ENCODE measurements at regions not wholly inside any gene's neighbourhood (a gene's known extent, or its start where the extent isn't known, plus 50 kb on each side); places are given as distances from the start of the nearest gene placed in this dataset.

DNA sequence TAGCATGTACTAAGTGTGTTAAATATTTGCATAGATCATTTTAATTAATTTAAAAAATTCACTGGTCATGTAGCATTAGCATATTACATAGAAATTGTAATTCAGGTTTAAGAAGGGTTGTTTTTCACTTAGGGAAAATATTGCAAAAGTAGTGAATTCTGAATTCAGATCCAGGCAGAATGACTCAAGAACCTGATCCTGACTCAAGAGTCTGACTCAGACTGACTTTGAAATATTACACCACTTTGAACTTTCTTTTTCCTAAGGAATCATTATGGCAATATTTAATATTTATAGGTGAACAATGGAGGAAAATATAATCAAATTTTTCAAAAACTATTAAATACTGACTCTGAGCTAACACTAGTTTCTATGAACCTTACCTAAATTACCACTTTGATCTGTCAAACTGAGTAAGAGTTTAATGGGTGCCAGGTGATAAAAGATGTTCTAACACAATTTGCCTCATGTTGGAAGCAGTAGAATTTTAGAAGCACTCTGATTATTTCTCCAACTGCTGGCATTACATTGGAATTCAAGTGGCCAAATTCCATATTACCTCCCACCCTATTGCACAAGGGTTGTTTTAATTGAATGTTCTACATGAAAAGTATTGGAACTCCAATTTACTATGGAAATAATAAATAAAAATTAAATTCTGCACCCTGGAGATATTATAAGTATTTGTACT is 261.6 kb downstream of the SLITRK1 start:
- H3K27ac ChIP-seq (ENCODE audit: low read depth): no peak overlapping the region
- no peaks in the 10 kb centered on the region for H3K4me1 ChIP-seq (ENCODE audit: insufficient read depth)
- no peak for DNase-seq (ENCODE audit: extremely low spot score)
- no peak overlapping the region for H3K4me3 ChIP-seq (ENCODE audit: low read depth, low read length)
- H3K36me3 ChIP-seq (ENCODE audit: insufficient read depth): no peaks in the 10 kb centered on the region

DNA sequence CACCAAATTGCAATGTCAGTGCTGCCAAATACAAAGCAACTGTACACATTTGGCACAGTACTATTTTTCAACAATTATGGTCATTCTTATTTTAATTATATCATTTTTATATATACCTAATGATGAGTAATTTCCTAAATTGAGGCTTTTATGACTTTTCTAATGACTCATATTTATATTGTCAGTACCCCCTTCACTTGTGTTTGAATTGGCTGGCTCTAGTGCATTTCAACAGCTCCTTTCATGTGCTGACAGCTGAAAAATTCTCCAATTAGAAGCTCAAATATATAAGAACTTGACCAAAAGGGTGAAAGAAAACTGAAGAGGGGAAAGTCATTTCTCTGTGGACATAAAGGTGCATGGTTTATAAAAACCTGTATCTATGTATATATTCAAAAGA is 263.3 kb downstream of the SLITRK1 start:
- no peak overlapping the region for H3K27ac ChIP-seq (ENCODE audit: low read depth)
- DNase-seq (ENCODE audit: extremely low spot score): no peak
- H3K36me3 ChIP-seq (ENCODE audit: insufficient read depth): no peaks in the 10 kb centered on the region
- H3K4me3 ChIP-seq (ENCODE audit: low read depth, low read length): no peak overlapping the region
- no peaks in the 10 kb centered on the region for H3K4me1 ChIP-seq (ENCODE audit: insufficient read depth)

DNA sequence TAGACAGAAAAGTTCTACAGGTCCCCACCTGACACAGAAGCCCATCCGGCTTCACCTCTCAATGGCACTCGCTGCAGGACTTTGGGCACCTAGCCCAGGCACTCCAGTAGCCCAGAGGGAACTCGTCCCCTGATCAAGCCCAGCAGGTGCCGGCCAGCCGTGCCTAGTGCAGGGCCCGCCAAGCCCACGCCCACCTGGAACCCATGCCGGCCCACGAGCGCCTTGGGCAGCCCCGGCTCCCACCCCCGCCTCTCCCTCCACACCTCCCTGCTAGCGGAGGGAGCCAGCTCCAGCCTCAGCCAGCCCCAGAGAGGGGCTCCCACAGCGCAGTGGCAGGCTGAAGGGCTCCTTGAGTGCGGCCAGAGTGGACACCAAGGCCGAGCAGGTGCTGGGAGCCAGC is 268.8 kb downstream of the SLITRK1 start:
- 97% methylated on average over 16 of the region's 16 CpGs for WGBS

DNA sequence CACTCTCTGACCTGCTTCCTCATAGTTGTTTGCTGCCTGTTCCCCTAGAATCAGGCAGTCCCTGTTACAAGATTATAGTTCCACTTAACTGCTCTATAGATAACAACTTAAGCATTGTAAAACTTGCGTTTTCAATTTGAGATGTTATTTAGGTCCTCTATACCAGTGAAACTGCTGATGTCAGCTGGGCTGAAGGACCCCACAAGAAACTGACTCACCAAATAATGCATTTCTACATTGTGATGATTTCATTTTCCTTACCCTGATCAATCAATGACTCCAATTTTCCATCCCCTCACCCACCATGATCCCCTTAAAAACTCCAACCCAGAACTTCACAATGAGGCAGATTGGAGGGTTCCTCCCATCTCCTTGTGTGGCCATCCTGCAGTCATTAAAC is 280.7 kb downstream of the SLITRK1 start:
- DNase-seq (ENCODE audit: extremely low spot score): no peak
- Histone ChIP-seq H3K27ac (ENCODE audit: low read depth) (no peak overlapping the region), H3K4me3 (ENCODE audit: low read depth, low read length) (no peak overlapping the region), H3K36me3 (ENCODE audit: insufficient read depth) (no peaks in the 10 kb centered on the region), H3K4me1 (ENCODE audit: insufficient read depth) (no peaks in the 10 kb centered on the region)
- WGBS: 34% methylated on average over 1 of the region's 1 CpG

More for the DNA sequence above, 268.8 kb downstream of the SLITRK1 start:
- Histone ChIP-seq H3K27ac (ENCODE audit: low read depth) (no peak overlapping the region), H3K36me3 (ENCODE audit: insufficient read depth) (no peaks in the 10 kb centered on the region), H3K4me3 (ENCODE audit: low read depth, low read length) (no peak overlapping the region), H3K4me1 (ENCODE audit: insufficient read depth) (no peaks in the 10 kb centered on the region)
- no peak for DNase-seq (ENCODE audit: extremely low spot score)

DNA sequence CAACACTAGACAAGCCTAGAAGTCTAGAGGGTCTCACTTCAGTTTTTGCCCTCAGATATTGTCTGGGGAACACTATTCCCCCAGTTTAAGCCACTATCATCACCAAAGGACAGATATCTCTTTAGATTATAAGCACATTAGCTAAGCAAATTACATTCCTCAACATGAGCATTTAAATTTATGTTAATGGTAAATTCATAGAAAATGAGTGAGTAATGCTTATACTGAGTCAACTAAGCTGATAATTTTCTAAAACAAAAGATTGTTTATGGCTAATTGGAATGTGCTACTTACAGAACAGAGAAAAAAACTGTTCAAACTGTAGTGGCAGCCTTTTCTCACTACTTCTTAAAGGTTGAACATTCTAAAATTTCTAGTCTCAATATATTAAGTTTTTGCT is 290.2 kb downstream of the SLITRK1 start:
- no peak for DNase-seq (ENCODE audit: extremely low spot score)
- H3K4me1 ChIP-seq (ENCODE audit: insufficient read depth): no peaks in the 10 kb centered on the region
- no peak overlapping the region for H3K27ac ChIP-seq (ENCODE audit: low read depth)
- no peak overlapping the region for H3K4me3 ChIP-seq (ENCODE audit: low read depth, low read length)
- no peaks in the 10 kb centered on the region for H3K36me3 ChIP-seq (ENCODE audit: insufficient read depth)

DNA sequence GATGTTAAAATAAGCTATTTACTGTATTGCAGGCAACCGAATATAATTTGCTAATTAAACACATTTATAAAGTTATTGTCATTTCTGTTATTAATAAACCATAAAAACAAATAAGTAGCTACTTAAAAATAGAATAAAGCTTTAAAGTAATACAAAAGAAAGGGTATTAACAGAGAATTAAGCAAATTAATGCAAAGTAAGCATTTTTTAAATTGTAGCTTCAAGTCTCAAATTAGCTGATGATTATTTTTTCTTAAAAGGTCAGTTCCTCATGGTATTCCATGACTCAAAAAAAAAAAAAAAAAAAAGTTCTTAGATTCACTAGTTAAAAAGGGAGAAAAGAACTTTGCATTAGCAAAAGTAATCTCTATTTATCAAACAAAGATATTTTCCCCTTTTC is 292.5 kb downstream of the SLITRK1 start:
- Histone ChIP-seq H3K36me3 (ENCODE audit: insufficient read depth) (no peaks in the 10 kb centered on the region), H3K27ac (ENCODE audit: low read depth) (no peak overlapping the region), H3K4me3 (ENCODE audit: low read depth, low read length) (no peak overlapping the region), H3K4me1 (ENCODE audit: insufficient read depth) (no peaks in the 10 kb centered on the region)
- DNase-seq (ENCODE audit: extremely low spot score): no peak
- WGBS: 69% methylated on average over 1 of the region's 1 CpG

DNA sequence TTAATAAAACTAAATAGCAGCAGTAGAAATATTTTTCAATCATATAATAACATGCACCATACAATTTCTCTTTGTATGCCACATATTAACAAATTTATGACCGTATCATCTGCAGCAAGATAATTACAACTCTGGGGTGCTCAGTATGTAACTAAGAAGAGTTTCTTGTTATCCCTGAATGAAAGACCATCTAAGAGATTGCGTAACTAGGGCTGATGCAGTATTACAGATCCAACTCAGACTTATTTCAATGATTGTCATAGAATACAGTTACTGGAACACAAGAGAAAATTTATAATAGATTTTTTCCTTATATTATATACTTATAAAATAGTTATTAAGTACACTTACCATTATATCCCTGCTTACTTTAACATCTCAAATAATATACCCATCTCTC is 305.1 kb downstream of the SLITRK1 start:
- 92% methylated on average over 2 of the region's 2 CpGs for WGBS
- Histone ChIP-seq H3K4me3 (ENCODE audit: low read depth, low read length) (no peak overlapping the region), H3K4me1 (ENCODE audit: insufficient read depth) (no peaks in the 10 kb centered on the region), H3K36me3 (ENCODE audit: insufficient read depth) (no peaks in the 10 kb centered on the region), H3K27ac (ENCODE audit: low read depth) (no peak overlapping the region)
- DNase-seq (ENCODE audit: extremely low spot score): no peak

DNA sequence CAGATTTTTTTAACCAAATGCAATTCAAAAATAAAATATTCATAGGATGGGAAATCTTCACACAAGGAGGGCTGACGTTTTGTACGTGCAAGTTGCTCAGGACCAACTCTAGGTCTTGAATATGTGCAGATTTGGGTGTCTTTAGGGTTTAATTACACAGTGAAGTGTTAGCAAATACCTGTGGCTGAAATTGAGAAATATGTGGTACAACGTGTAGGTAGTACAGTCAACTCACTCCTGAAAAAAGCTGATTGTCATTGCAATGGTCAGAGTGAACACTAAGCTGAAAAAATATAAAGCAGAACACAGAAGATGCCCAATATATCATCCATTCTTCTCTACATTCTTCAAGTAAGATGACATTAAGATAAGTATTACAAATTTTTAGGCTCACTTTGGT is 314.3 kb downstream of the SLITRK1 start:
- Histone ChIP-seq H3K4me1 (ENCODE audit: insufficient read depth) (no peaks in the 10 kb centered on the region), H3K27ac (ENCODE audit: low read depth) (no peak overlapping the region), H3K4me3 (ENCODE audit: low read depth, low read length) (no peak overlapping the region), H3K36me3 (ENCODE audit: insufficient read depth) (no peaks in the 10 kb centered on the region)
- WGBS: 81% methylated on average over 3 of the region's 3 CpGs
- no peak for DNase-seq (ENCODE audit: extremely low spot score)

DNA sequence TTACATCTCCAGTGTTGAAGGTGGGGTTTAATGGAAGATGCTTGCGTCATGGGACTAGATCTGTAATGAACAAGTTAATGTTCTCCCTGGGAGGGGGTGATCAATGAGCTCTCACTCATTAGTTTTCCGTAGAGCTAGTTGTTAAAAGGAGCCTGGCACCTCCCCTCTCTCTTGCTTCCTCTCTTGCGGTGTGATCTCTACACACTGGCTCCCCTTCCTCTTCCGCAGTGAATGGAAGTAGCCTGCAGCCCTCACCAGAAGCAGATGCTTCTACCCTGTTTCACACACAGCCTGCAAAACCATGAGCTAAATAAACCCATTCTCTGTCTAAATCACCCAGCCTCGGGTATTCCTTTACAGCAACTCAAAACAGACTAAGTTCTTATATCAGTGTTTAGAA is 318.8 kb downstream of the SLITRK1 start:
- Histone ChIP-seq H3K27ac (ENCODE audit: low read depth) (no peak overlapping the region), H3K4me3 (ENCODE audit: low read depth, low read length) (no peak overlapping the region), H3K4me1 (ENCODE audit: insufficient read depth) (no peaks in the 10 kb centered on the region), H3K36me3 (ENCODE audit: insufficient read depth) (no peaks in the 10 kb centered on the region)
- 66% methylated on average over 5 of the region's 5 CpGs for WGBS
- no peak for DNase-seq (ENCODE audit: extremely low spot score)

DNA sequence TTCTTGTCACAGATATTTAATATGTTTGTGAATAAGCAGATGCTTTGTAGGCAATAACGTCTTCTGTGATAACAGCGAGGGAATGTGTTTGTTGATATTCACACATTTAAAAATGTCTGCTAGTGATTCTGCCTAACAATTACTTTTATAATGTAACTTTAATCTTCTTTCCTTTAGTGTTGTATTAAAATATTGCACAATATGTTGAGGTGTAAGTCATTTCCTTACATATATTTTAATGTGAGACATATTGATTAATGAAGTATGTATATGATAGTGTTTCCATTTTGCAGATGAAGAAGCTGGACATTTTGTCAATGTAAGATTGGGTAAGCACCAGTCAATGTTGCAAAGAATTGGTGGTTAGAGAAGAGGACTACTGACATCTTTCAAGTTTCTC is 324.4 kb downstream of the SLITRK1 start:
- no peaks in the 10 kb centered on the region for H3K4me1 ChIP-seq (ENCODE audit: insufficient read depth)
- no peak overlapping the region for H3K27ac ChIP-seq (ENCODE audit: low read depth)
- no peaks in the 10 kb centered on the region for H3K36me3 ChIP-seq (ENCODE audit: insufficient read depth)
- 69% methylated on average over 2 of the region's 2 CpGs for WGBS
- DNase-seq (ENCODE audit: extremely low spot score): no peak
- no peak overlapping the region for H3K4me3 ChIP-seq (ENCODE audit: low read depth, low read length)

DNA sequence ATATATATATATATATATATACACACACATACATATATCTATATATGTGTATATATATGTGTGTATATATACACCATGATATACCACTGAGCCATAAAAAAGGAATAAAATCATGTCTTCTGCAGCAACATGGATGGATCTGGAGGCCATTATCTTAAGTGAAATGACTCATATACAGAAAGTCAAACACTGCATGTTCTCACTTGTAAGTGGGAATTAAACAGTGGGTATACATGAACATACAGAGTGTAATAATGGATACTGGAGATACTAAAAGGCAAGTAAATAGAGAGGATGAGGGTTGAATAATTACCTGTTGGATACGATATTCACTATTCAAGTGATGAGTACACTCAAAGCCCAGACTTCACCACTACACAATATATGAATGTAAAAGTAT is 332.6 kb downstream of the SLITRK1 start:
- Histone ChIP-seq H3K4me1 (ENCODE audit: insufficient read depth) (no peaks in the 10 kb centered on the region), H3K27ac (ENCODE audit: low read depth) (no peak overlapping the region), H3K4me3 (ENCODE audit: low read depth, low read length) (no peak overlapping the region), H3K36me3 (ENCODE audit: insufficient read depth) (no peaks in the 10 kb centered on the region)
- no peak for DNase-seq (ENCODE audit: extremely low spot score)
- 95% methylated on average over 1 of the region's 1 CpG for WGBS

DNA sequence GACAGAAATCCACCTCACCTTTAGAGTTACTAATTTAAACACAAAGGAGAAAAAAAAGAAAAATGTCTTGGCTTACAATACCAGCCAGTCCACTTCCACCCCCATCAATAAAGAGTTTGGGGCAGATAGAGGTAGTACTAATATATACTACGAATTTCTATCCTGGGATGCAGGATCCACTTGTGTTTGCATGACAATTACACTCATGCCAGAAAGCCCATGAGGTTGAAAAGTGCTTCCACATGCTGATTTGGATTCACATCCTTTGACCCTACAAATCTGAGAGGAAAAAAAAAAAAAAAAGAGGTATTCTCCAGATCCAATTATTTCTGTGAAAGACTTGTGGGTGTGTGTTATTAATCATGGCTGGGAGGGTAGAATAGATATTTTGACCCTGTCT is 335.2 kb downstream of the SLITRK1 start:
- 48% methylated on average over 1 of the region's 1 CpG for WGBS
- DNase-seq (ENCODE audit: extremely low spot score): no peak
- Histone ChIP-seq H3K4me3 (ENCODE audit: low read depth, low read length) (no peak overlapping the region), H3K36me3 (ENCODE audit: insufficient read depth) (no peaks in the 10 kb centered on the region), H3K27ac (ENCODE audit: low read depth) (no peak overlapping the region), H3K4me1 (ENCODE audit: insufficient read depth) (no peaks in the 10 kb centered on the region)

DNA sequence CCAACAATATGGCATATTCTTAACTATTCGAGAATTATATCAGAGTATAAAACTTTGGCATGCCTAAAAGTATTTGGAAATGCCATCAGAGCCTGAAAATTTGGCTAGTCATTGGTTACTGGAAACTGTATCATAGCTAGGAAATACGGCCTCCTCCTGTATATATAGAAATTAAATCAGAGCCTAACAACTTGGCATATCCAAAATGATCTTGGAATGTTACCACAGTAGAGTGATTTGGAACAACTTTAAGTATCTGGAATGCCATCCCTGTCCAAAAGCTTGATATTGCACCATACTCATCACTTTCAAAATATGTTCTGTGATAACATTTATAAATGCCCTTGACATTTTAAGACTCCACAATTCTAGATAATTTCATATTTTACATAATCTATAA is 335.8 kb downstream of the SLITRK1 start:
- Histone ChIP-seq H3K4me3 (ENCODE audit: low read depth, low read length) (no peak overlapping the region), H3K36me3 (ENCODE audit: insufficient read depth) (no peaks in the 10 kb centered on the region), H3K27ac (ENCODE audit: low read depth) (no peak overlapping the region), H3K4me1 (ENCODE audit: insufficient read depth) (no peaks in the 10 kb centered on the region)
- WGBS: 57% methylated on average over 2 of the region's 2 CpGs
- DNase-seq (ENCODE audit: extremely low spot score): no peak

DNA sequence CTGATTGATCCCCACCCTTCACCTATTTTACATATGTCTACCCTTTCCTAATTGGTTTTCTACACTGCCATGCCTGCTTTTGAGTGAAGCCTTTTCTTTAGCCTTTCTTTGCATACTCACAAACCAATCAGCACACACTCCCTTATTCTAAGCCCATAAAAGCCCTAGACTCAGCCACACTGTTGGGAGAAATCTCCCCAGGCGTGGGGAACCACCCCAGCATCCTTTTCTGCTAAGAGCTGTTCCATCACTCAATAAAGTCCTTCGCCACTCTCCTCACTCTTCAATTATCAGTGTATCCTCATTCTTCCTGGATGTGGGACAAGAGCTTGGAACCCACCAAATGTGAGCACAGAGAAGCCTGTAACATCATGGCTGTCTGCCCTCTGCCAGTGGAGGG is 343.6 kb downstream of the SLITRK1 start:
- no peak overlapping the region for H3K27ac ChIP-seq (ENCODE audit: low read depth)
- H3K4me3 ChIP-seq (ENCODE audit: low read depth, low read length): no peak overlapping the region
- H3K4me1 ChIP-seq (ENCODE audit: insufficient read depth): no peaks in the 10 kb centered on the region
- DNase-seq (ENCODE audit: extremely low spot score): no peak
- WGBS: 60% methylated on average over 2 of the region's 2 CpGs
- H3K36me3 ChIP-seq (ENCODE audit: insufficient read depth): no peaks in the 10 kb centered on the region

DNA sequence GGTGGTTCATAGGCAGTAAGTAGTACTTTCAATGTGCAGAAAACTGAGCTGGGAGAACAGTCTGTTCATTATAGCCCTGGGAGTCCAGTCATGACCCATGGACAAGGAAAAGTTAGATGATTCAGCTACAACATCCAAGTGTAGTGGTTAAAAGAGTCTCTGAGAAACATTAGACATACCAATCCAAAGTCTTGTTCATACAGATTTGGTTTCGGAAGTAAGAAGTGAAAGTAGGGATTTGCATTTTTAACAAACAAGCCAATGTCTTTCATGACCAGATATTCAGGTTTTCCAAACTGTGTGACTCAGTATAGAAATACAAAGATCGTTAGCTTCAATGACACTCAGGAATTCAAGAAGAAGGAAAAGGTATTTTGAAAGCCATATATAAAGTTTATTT is 345.3 kb downstream of the SLITRK1 start:
- Histone ChIP-seq H3K36me3 (ENCODE audit: insufficient read depth) (no peaks in the 10 kb centered on the region), H3K4me3 (ENCODE audit: low read depth, low read length) (no peak overlapping the region), H3K4me1 (ENCODE audit: insufficient read depth) (no peaks in the 10 kb centered on the region), H3K27ac (ENCODE audit: low read depth) (no peak overlapping the region)
- no peak for DNase-seq (ENCODE audit: extremely low spot score)
- WGBS: 90% methylated on average over 2 of the region's 2 CpGs
